ENCODE measurements at regions not wholly inside any gene's neighbourhood (a gene's known extent, or its start where the extent isn't known, plus 50 kb on each side); places are given as distances from the start of the nearest gene placed in this dataset.

- intact Hi-C loops (cut with micrococcal nuclease; ENCODE audit: unreplicated experiment): loop anchor here (2.0 kb wide), 1 partner anchor 71 kb away; no protein-coding TSS in a partner anchor
- Histone ChIP-seq H3K9me3 (ENCODE audit: low read depth, low read length, poor library complexity, severe bottlenecking) (no peaks in the 10 kb centered on the region), H3K4me1 (ENCODE audit: insufficient read depth, low read length, poor library complexity, severe bottlenecking) (peaks cover 44% of the 10 kb centered on the region), H3K4me3 (ENCODE audit: low read depth, low read length, poor library complexity, severe bottlenecking) (no peak overlapping the region), H3K27me3 (replicated peaks; ENCODE audit: insufficient read depth, low read depth, low read length, poor library complexity) (no peaks in the 10 kb centered on the region), H3K36me3 (ENCODE audit: insufficient read depth, low read length, poor library complexity, severe bottlenecking) (no peaks in the 10 kb centered on the region), H3K27ac (ENCODE audit: low read depth, low read length, poor library complexity, severe bottlenecking) (peak overlapping the region; percentile 55)
- TF ChIP-seq, protein P1, sequence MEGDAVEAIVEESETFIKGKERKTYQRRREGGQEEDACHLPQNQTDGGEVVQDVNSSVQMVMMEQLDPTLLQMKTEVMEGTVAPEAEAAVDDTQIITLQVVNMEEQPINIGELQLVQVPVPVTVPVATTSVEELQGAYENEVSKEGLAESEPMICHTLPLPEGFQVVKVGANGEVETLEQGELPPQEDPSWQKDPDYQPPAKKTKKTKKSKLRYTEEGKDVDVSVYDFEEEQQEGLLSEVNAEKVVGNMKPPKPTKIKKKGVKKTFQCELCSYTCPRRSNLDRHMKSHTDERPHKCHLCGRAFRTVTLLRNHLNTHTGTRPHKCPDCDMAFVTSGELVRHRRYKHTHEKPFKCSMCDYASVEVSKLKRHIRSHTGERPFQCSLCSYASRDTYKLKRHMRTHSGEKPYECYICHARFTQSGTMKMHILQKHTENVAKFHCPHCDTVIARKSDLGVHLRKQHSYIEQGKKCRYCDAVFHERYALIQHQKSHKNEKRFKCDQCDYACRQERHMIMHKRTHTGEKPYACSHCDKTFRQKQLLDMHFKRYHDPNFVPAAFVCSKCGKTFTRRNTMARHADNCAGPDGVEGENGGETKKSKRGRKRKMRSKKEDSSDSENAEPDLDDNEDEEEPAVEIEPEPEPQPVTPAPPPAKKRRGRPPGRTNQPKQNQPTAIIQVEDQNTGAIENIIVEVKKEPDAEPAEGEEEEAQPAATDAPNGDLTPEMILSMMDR (conservative IDR thresholded peaks at IDR 0.05; ENCODE audit: low read depth, low read length): no peak
- no peak for TF ChIP-seq EZH2 (IDR thresholded peaks at IDR 0.05; ENCODE audit: borderline replicate concordance, low read depth, low read length, poor library complexity, severe bottlenecking)
- peak; percentile 91 for DNase-seq (ENCODE audit: low spot score)
- ChIA-PET CTCF (no interaction called here), POLR2A (ENCODE audit: low non-redundant PET) (interaction anchor here (0.6 kb wide), 2 partner anchors 123 to 1198 kb away, joined by 3 read pairs; no protein-coding TSS in a partner anchor)
- BruUV-seq (replicated peaks): no TSS peak
These were observed 380.5 kb upstream of the PRMT6 start for GRCh38 chr1:106676021-106676420.

DNA sequence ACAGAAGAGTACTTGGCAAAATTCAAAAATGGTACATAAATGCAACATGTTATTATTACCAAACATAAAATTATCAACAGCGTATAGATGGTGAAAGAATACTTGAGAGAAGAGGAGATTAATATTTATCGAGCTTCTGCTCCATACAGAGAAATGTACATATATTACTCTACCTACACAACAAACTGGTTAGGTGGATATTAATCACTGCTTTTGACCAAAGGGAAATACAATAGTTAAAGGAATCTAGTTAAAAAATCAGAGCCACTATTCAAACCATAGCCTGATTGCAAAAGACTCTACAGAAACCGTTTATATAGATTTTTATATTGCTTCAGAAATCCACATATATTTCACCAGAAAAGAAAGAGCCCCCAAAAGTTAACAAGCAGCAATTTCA lies 379.3 kb upstream of the PRMT6 start:
- no TSS peak for BruUV-seq (replicated peaks)
- H3K27me3 ChIP-seq (replicated peaks; ENCODE audit: insufficient read depth, low read depth, low read length, poor library complexity): no peaks in the 10 kb centered on the region
- intact Hi-C loops (cut with micrococcal nuclease; ENCODE audit: unreplicated experiment): loop anchor here (2.0 kb wide), 1 partner anchor 70 kb away; no protein-coding TSS in a partner anchor
- DNase-seq (ENCODE audit: low spot score): no peak
- CTCF ChIA-PET: no interaction called here
- TF ChIP-seq EZH2 (IDR thresholded peaks at IDR 0.05; ENCODE audit: borderline replicate concordance, low read depth, low read length, poor library complexity, severe bottlenecking): no peak
- TF ChIP-seq, protein P1 (conservative IDR thresholded peaks at IDR 0.05; ENCODE audit: low read depth, low read length): no peak
- H3K4me1 ChIP-seq (ENCODE audit: insufficient read depth, low read length, poor library complexity, severe bottlenecking): peaks cover 48% of the 10 kb centered on the region
- POLR2A ChIA-PET (ENCODE audit: low non-redundant PET): no interaction called here
- no peaks in the 10 kb centered on the region for H3K36me3 ChIP-seq (ENCODE audit: insufficient read depth, low read length, poor library complexity, severe bottlenecking)
- H3K27ac ChIP-seq (ENCODE audit: low read depth, low read length, poor library complexity, severe bottlenecking): no peak overlapping the region
- no peak overlapping the region for H3K4me3 ChIP-seq (ENCODE audit: low read depth, low read length, poor library complexity, severe bottlenecking)
- no peaks in the 10 kb centered on the region for H3K9me3 ChIP-seq (ENCODE audit: low read depth, low read length, poor library complexity, severe bottlenecking)

DNA sequence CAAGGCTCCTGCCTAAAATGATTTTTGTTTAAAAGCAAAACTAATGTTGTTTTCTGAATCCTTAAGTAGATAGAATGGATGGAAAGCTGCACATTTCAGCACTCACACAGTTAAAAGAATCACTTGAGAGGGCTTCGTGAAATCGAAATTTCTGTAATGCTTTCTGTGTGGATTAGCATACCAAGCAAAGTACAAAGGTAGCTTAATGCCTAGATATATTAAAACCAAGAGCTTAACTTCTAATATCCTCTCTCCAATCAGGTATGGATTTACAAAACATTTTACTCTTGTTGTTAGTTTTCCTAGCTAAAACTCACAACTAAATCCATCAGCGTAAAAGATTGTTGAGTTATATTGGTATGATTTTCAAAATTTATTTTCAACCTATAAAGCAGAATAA lies 378.8 kb upstream of the PRMT6 start:
- DNase-seq (ENCODE audit: low spot score): no peak
- TF ChIP-seq EZH2 (IDR thresholded peaks at IDR 0.05; ENCODE audit: borderline replicate concordance, low read depth, low read length, poor library complexity, severe bottlenecking): no peak
- TF ChIP-seq, protein P1 (conservative IDR thresholded peaks at IDR 0.05; ENCODE audit: low read depth, low read length): no peak
- no peaks in the 10 kb centered on the region for H3K9me3 ChIP-seq (ENCODE audit: low read depth, low read length, poor library complexity, severe bottlenecking)
- CTCF ChIA-PET: interaction anchor here (0.6 kb wide), 1 partner anchor 465 kb away, joined by 3 read pairs; no protein-coding TSS in a partner anchor
- no peak overlapping the region for H3K4me3 ChIP-seq (ENCODE audit: low read depth, low read length, poor library complexity, severe bottlenecking)
- H3K27me3 ChIP-seq (replicated peaks; ENCODE audit: insufficient read depth, low read depth, low read length, poor library complexity): no peaks in the 10 kb centered on the region
- intact Hi-C loops (cut with micrococcal nuclease; ENCODE audit: unreplicated experiment): loop anchor here (2.0 kb wide), 1 partner anchor 69 kb away; no protein-coding TSS in a partner anchor
- H3K4me1 ChIP-seq (ENCODE audit: insufficient read depth, low read length, poor library complexity, severe bottlenecking): peaks cover 48% of the 10 kb centered on the region
- H3K27ac ChIP-seq (ENCODE audit: low read depth, low read length, poor library complexity, severe bottlenecking): peak overlapping the region; percentile 3
- no peaks in the 10 kb centered on the region for H3K36me3 ChIP-seq (ENCODE audit: insufficient read depth, low read length, poor library complexity, severe bottlenecking)
- POLR2A ChIA-PET (ENCODE audit: low non-redundant PET): no interaction called here
- BruUV-seq (replicated peaks): no TSS peak

Measured in A673 (cell line).